NCI-H226 (cell line): ENCODE measurements at regions not wholly inside any gene's neighbourhood (a gene's known extent, or its start where the extent isn't known, plus 50 kb on each side); places are given as distances from the start of the nearest gene placed in this dataset.
"Not testable (repeated sequence)": the region's sequence is repeated elsewhere in the genome, so short reads cannot be mapped to it uniquely, and the experiment has no call there.

Experiments used
- DNase-seq: peaks from one replicate; pipeline ENCODE4 v3.0.0-alpha.2; 2015

DNA sequence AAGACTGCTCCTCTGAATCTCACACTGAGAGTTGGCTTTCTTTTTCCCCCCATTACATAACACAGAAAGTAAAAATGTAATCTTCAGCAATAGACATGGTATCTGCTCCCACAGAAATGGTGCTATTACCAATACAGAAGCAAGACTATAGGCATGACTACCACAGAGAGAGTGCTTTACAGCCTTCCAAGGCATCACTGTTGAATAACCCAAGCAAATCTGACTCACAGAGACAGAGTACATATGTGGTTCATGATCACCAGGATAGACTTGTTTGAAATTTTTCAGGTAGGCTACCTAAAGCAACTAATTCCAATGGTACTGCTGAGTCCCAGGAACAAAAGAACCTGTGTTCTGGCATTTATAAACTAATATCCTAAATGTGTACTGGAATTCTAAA is 1373.4 kb upstream of the C9orf72 start:
- DNase-seq: no peak

DNA sequence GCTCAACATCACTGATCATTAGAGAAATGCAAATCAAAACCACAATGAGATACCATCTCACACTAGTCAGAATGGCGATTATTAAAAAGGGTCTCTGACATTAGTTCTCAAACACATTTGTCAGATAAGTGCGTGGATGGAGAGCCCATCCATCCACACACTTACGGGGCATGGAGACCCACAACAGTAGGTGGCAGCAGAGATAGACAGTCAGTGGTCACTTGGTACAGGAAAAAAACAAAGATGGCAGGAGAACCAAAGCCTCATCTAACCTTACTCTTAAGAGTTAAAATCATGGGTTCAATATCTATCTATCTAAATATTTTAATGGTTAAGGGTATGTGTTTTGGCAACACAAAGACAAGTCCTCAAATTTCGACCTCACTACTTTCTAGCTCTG is 1378.7 kb upstream of the C9orf72 start:
- no peak for DNase-seq

DNA sequence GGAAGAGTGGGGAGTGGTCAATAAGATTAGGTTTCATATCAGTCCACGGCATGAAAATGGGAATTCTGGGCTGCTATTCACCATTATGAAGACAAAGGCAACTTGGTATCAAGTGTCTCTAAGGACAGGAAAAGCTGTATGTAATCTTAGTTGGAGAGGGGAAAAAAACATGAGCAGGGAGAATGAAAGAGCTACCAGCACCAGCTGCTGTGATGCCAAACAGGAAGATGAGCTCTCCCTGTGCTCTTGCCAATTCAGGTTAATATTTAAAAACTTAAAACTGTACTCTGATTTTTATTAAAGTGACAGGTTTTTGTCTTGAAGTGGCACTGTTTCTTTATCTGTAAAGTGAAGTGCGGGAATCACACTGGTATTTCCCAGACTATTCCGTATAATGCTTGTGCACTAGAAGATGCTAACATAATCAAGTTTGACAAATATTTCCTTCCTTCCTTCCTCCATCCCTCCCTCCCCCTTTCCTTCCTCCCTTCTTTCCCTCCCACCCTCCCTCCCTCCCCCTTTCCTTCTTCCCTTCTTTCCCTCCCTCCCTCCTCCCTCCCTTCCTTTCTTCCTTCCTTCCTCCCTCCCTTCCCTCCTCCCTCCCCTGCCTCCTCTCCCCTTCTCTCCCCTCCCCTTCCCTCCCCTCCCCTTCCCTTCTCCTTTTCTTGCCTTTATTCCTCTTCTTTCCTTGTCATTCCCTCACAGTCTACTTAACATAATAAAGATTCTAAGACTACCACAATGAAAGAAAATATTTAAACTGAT is 1383.0 kb upstream of the C9orf72 start:
- no peak for DNase-seq

DNA sequence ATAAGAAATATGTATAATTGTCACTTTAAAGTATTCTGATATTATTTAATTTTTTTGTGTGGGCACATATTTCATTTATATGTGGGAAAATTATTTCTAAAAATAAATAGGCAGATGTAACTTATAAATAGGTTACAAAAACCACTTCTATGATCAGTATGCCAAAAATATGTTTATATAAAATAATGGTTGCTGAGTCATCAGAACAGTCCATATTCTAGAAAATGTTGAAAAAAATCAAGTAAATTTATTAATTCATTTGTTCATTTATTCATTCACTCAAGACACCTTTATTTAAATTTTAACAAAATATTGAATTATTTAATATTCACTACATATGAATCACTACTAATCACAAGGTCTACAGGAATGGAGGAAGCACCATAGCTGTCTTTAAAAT is 1387.3 kb upstream of the C9orf72 start:
- no peak for DNase-seq

DNA sequence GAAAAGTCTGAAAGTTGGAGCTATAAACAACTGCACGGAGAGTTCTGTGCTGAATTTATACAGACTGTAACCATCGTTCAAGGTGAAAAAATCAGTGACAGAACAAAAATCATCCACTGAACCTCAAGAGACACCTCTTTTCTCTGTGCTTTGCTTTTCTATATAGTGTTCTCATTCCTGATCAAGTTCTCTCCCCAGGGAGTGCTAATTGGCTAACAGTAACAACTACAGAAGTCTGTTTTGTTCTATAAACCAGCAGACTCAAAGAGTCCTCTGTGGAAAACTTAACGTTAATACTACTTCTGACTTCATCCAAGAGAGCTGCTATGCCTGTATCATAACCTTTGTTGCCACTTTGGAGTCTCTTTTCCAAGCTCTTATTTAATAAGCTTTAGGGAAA is 1388.3 kb upstream of the C9orf72 start:
- DNase-seq: no peak

DNA sequence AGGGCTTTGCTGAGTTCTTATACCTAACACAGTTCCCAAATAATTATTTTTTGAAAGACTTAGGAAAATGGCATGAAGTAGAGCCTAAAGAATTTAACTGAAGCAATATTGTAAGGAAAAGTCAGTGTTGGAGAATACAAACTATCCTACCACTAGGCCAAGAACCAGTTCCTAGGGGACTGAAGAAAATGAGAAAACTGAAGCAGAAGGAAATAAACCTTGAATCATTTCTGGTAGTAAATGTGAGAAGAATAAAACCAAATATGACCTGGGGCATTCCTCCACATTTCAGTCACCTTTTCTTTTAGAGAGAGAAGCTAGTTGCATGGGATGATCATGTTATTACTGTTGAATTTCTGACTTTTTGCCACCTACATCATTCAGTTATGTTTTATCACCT is 1393.9 kb upstream of the C9orf72 start:
- no peak for DNase-seq

DNA sequence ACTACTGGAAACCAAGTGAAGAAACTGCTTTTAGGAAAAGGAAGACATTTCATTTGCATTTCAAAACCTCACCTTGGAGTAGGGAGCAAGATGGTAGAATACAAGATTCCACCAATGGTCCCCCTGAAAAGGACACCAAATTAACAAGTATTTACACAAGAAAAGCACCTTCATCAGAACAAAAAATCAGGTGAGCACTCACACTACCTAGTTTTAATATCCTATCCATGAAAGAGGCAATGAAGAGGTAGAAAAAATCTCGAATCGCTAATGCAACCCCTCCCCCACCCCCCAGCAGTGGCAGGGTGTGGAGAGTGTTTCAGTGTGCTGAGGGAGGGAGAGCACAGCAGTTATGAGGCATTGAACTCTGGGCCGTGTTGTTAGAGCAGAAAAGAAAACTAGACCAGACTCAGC is 1397.0 kb upstream of the C9orf72 start:
- DNase-seq: no peak

DNA sequence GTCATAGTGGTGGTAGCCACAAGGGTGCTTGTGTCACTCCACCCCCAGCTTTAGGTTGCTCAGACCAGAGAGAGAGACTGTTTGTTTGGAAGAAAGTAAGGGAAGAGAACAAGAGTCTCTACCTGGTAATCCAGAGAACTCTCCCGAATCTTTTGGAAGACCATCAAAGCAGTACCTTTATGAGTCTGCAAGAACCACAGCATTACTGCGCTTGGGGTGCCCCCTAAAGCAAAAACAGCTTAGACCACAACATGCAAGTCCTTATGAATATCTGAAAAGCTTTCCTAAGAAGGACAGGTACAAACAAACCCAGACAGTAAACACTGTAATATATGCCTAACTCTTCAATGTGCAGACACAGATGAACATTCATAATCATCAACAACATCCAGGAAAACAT is 1398.6 kb upstream of the C9orf72 start:
- no peak for DNase-seq

DNA sequence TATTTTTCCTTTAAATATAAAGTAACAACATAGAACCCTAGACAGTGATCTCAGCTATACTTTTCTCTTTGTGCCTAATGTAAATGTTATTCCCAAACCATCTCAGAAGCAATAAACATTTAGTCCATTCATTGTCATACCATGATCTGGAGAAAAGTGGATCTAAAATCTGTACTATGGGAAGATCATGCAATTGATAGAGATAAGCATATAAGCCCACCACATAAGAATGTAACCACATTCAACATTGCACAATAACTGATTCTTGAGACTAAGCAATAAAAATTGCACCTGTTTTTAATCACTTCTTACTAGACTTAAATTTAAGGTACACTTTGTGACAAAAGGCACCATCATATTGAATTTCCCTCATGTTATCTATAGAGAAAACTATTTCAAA is 1403.0 kb upstream of the C9orf72 start:
- no peak for DNase-seq

DNA sequence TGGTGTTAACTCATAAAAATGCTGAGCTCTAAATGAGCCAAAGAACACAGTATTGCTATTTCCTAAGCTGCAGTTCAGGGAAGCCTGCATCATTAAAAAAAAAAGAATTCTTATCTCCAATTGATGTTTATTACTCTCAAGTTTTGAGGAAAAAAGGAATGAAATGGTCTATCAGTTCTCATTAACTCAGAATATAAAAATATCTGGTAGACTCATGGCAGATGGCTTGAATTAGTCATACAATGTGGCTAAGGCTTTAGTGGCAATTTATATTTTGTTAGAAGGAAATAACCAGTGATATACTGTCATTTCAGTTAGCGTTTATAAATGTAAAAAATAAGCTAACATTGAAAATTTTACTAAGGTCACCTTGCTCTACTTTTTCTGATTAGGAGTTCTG is 1403.4 kb upstream of the C9orf72 start:
- DNase-seq: no peak

DNA sequence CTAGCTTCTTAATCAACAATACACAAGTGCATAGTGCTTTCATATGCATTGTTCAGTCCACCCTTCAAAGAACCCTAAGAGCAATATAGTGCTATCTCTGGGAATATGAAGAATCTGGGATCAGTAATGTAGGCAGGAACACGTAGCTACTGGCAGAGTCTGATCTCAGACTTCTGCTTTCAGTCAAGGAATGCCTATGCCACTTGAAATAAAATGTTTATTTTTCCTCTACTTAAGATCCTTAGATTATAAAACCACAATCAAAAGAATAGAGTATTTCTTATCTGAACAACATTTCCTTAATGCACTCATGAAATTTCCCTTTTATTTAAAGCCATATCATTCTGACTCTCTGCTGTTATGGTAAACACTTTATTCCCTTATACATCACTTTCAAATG is 1407.8 kb upstream of the C9orf72 start:
- DNase-seq: no peak

DNA sequence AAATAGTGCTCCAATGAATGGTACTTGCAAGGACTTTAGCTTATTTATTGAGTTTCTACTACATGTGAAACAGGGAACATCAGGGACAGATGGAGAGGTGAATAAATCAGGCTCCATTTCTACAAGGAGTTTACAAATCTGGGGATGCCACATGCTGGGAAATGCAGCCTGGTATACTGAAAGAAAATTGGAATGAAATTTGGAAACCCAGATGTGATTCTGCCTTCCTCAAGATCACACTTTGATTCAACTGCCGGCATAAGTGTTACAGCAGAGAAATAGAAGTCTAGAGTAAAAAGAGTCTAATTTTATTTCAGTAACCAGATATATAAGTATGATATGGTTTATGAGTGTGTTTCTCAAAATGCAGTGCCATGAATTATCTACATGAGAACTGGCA is 1408.4 kb upstream of the C9orf72 start:
- DNase-seq: no peak

DNA sequence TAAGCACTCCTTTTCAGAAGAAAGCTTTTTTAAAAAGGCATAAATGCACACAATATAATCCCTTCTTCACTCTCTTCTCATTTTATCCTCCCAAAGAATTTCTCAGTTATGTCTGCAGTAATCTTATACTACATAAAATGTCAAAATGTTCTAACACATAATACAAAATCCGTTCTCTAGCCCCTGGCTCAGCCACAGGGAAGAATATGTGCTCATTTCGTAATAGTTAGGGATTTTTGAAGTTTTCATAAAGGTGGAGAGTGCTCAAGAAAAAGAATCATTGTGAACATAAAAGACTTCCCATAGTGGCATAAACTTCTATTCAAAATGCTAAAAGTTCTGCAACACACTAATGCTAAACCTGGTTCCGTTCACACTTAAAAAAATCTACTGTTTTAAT is 1410.7 kb upstream of the C9orf72 start:
- no peak for DNase-seq

DNA sequence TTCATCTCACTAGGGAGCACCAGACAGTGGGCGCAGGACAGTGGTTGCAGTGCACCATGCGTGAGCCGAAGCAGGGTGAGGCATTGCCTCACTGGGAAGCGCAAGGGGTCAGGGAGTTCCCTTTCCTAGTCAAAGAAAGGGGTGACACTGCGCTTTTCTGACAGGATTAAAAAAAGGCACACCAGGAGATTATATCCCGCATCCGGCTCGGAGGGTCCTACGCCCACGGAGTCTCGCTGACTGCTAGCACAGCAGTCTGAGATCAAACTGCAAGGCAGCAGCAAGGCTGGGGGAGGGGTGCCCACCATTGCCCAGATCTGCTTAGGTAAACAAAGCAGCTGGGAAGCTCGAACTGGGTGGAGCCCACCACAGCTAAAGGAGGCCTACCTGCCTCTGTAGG is 1416.7 kb upstream of the C9orf72 start:
- DNase-seq: not testable (repeated sequence)

DNA sequence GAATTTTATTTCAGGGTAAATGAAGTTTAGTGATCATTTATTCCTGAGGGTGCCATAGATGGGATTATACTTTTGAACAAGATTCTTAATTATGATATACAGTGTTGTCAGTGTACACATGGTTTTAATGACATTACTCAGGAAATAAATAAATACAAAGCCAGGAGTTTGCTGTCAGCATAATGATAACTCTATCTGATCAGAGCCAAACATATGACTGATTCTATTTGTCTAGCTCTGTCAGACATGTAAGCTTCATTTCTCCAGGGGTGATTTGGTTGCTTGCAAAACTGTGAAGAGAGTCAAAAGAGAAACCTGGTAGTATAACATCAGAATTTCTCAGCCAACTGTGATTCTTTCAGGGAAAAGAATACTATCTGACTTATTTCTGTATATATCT is 1425.8 kb upstream of the C9orf72 start:
- no peak for DNase-seq

DNA sequence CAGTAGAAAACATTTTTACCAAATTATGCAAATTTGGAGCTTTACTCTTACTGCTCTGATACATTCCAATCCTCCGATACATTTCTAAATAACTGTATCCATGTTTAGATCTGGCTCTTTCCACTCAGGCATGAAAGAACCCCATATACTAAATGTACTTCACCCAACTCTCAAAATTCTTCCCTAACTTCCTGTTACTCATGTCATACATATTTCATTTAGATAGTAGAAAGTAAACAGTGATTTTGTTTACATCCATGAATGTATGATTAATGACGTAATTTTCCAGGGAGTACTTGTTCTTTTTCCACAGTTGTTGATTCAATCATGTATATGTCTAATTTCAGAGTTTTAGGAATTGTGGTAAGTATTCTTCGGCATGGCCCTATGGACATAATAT is 1426.5 kb upstream of the C9orf72 start:
- DNase-seq: peak; percentile 61

DNA sequence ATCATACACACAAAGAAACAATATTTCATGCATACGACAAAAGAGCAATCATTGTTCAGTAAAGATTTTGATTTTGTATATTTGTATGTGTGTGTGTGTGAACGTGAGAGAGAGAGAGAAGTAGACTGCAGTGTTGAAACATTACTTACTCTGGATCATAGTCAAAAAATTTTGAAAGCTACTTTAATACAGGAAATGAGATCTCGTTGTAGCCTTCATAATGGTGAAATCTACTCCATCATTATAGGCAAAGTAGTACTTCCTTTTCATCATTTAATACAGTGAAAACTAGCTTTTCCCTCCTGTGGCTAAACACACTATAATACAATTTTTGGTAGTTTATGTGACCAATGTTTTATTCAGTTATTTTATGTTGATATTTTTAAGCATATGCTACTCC is 1427.7 kb upstream of the C9orf72 start:
- peak; percentile 2 for DNase-seq

DNA sequence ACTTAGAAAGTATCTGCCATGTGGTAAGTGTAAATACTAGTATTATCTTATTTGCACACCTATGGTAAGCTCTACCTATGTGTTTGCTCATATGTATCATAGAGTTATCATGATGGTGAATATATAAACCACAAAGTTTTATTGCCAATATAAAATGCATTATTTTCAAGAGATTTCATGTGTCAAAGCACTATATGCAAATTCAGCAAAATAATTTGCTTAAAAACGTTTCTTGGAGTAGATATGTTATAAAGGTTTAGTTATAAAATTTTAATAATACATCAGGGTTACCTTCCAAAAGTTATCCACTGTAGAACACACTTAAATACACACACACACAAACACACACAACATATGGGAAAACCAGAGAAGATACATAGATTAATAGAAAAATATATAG is 1431.7 kb upstream of the C9orf72 start:
- no peak for DNase-seq

DNA sequence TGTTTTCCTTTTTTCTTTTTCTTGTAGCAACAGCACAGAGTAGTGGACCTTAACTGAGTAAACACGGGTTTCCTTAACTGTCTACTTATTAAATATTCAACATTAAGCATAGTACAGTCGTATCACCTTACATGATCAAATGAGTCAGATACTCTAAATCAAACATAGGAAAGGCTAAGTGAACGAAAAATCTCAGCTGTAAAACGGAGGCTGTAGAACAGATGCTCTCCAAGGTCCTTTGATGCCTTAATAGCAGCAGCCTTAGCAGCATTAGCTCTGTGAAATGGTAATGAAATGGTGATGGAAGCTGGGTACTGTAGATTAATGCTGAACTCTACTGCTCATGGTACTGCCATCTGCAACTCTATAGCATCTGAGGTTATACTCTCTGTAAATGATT is 1433.3 kb upstream of the C9orf72 start:
- DNase-seq: no peak

DNA sequence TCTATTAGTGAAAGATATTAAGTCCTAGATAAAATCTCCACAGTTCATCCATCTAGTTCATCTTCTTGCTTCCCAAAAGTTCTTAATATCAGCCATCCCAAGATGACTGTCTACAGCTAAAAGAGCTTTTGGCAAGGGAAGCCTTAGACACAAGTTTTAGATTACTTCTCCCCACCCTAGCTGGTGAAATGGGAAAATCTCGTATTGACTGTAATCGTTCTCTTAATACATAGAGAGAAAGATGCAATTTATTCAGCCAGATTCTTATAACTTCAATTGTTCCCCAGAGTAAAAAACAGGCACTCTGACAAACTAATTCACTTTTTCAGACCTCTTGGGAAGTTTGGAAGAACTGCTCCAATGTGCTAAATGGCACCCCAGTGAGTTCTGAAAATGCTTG is 1439.6 kb upstream of the C9orf72 start:
- no peak for DNase-seq

DNA sequence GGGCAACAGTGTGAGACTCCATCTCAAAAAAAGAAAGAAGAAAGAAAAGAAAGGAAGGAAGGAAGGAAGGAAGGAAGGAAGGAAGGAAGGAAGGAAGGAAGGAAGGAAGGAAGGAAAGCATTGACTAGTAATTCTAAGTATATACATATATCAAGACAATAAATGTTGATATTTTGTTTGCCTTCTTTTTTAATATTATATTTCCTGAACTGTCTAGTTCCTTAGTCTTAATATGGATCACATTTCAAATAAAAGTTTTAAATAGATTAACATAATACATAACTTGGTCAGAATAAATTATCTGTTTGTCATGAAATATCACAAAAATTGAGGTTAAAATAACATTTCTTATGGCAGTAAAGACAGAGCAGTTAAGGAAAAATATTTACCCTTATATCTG is 1448.4 kb upstream of the C9orf72 start:
- no peak for DNase-seq

DNA sequence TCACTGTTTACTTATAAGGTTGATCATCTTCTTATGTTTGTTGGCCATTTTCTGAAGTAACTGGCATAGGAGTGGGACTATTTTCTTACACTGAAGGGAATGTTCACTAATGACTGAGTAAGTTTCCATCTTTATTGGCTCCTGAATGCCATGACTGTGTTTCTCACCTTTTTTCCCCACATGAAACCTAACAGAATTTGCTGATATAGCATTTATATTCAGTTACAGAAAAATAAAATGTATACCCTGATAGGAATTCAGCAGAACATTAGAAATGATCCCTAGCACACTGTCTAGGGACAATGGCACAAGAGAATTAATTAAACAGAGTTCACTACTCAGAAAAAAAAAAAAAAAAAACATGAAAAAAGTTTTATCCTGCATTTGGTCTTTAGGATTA is 1465.1 kb upstream of the C9orf72 start:
- DNase-seq: no peak

DNA sequence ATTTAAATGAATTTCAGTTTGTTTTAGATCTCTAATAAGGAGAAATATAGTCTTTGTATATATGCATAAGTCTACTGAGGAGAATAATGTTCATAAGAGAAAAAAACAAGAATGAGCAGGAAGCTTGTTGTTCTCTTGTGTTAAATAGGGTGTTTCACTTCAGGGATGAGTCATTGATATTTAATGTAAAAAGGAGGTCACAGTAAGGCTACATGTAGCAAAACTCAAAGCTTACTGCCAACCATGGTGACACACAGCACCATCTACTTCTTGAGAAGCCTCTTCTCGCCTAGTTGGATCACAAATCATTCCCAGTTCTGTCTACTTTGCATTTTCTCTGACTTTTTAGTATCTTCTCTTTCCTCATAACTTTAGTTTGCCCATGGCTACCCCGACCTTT is 1466.0 kb upstream of the C9orf72 start:
- DNase-seq: no peak

DNA sequence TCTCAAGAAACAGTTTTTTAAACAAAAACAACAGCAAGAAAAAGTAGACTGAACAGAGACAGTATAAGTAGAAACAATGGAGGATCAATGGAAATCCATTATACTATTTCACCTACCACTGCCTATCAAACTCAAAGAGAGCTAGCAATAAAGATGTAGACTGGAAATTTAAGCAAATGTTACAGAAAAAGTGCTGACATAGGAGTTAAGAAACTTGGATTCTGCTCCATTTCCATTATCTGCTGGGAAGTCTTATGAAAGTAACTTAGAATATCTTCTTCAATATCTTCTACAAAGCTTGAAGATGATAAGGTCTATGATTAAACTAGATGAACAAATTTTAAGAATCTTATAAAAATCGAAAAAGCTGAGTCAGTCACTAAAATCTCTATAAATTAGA is 1469.8 kb upstream of the C9orf72 start:
- DNase-seq: no peak

DNA sequence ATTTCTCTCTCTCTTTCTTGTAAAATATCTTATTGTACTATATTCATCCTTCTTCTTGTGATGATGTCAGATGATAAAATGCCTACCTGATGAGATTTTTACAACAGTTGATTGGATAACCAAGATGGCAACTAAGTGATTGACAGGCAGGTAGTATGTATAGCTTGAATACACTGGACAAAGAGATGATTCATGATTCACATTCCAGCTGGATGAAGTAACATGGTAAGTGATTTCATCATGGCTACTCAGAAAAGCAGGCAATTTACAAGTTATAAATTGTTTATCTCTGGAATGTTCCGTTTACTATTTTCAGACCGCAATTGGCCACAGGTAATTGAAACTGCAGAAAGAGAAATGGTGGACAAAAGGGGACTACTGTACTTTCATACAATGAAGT is 1471.7 kb upstream of the C9orf72 start:
- DNase-seq: peak; percentile 62

DNA sequence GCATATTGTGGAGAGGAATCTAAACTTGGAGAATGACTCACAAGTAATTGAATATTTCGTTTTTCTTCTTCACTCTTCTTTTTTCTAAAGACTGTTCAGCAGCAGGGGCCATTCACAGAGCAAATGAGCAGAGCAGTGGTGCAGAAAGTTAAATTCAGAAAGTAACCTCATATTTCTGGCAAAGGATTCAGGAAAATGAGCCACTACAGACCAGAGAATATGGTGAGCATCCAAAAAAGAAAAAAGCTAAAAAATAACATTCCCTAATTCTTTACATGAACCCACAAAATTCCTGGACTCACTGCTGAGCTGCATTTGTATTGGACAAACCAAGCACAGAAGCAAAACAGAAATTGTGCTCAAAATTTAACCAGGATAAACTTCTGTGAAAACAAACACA is 1486.8 kb upstream of the C9orf72 start:
- no peak for DNase-seq
